C4-2B (cell line): ENCODE measurements at regions not wholly inside any gene's neighbourhood (a gene's known extent, or its start where the extent isn't known, plus 50 kb on each side); places are given as distances from the start of the nearest gene placed in this dataset.

ENCODE experiments used
- CTCF ChIP-seq: fragments of 450-650 bp; conservative IDR thresholded peaks from 2 replicates; pipeline ENCODE4 v1.5.1; 2017; ENCODE audit warnings: mild to moderate bottlenecking
- ZFX ChIP-seq: fragments of 450-650 bp; IDR thresholded peaks from 2 replicates; pipeline ENCODE4 v1.6.1; 2017

DNA sequence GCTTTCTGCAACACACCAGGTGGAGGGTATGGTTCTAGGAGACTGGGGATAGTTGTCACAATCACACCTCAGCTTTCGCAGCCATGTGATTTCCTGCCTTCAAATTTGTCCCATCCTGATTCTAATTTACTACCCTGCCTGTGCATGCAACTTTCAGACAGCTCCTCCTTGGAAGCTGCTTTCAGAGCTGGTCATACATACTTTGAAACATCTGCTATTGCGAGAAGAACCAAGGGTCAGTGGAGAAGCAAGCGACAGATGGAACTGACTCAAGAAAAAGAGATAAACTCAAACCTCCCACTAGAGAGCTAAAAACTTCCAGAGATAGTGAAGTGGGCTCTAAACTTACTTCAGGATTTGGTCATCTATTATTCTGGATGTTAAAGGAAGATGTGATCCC is 381.7 kb upstream of the FGF13 start:
- TF ChIP-seq CTCF (no peak), ZFX (no peak)
